GM12878 (cell line): ENCODE measurements at regions not wholly inside any gene's neighbourhood (a gene's known extent, or its start where the extent isn't known, plus 50 kb on each side); places are given as distances from the start of the nearest gene placed in this dataset.

ENCODE experiments used
- ATAC-seq: fragments of 200-7000 bp; cut with Tn5 transposase; 3 replicates; pipeline ENCODE4 v1.9.1; 2020; ENCODE audit warnings: mild to moderate bottlenecking, moderate library complexity
- BruUV-seq: library from RNA; stranded (reverse); fragments of 400-500 nt; replicated peaks from 2 replicates; lab custom pipeline; 2021; lab: Mats Ljungman, UMichigan
- CTCF ChIA-PET: fragments of 300-600 bp; sonication (Branson Sonifier 250); formaldehyde crosslinking; extraction: SDS; loops from one replicate; lab custom pipeline; 2021; ENCODE audit warnings: inconsistent platforms; lab: Yijun Ruan, JAX
- POLR2A ChIA-PET: fragments of 350-600 bp; formaldehyde crosslinking; extraction: SDS; loops from one replicate; lab custom pipeline; 2021; ENCODE audit warnings: inconsistent platforms; lab: Charles Lee
- RAD21 ChIA-PET: fragments of 300-600 bp; sonication (Branson Sonifier 250); formaldehyde crosslinking; loops from one replicate; lab custom pipeline; 2023; ENCODE audit warnings: antibody characterized with exemption; ENCODE audit not compliant: unreplicated experiment; lab: Charles Lee
- SMC1A ChIA-PET: fragments of 300-600 bp; sonication (Branson Sonifier 250); formaldehyde crosslinking; loops from one replicate; lab custom pipeline; 2023; ENCODE audit not compliant: unreplicated experiment, uncharacterized antibody; lab: Charles Lee
- DNase-seq: peaks from one replicate; pipeline ENCODE4 v3.0.0-alpha.2; 2011; ENCODE audit warnings: low read depth, low spot score
- FAIRE-seq: peaks from 3 replicates; lab custom pipeline; 2011; peaks lifted over from hg19 to GRCh38; lab: Jason Lieb, UNC
- H2AFZ ChIP-seq: 2 replicates; pipeline ENCODE4 v1.6.0; 2011; ENCODE audit warnings: low read depth, low read length, control low read depth; ENCODE audit not compliant: control insufficient read depth
- H3K27ac ChIP-seq: 2 replicates; pipeline ENCODE4 v1.5.1; 2011; ENCODE audit warnings: control low read depth; ENCODE audit not compliant: control insufficient read depth, insufficient read depth
- H3K27me3 ChIP-seq, 2 experiments: replicated peaks in 1 of 2; 2 replicates each; pipeline versions ENCODE4 v1.6.0 to v1.6.1; 2011; ENCODE audit warnings: low read length in 1 of 2; ENCODE audit not compliant: control insufficient read depth in 2 of 2, insufficient read depth in 2 of 2
- H3K36me3 ChIP-seq, 2 experiments: 2 replicates each; pipeline ENCODE4 v1.5.1; 2011; ENCODE audit warnings: low read length in 1 of 2; ENCODE audit not compliant: control insufficient read depth in 2 of 2, insufficient read depth in 2 of 2
- H3K4me1 ChIP-seq: 2 replicates; pipeline ENCODE4 v1.6.1; 2011; ENCODE audit warnings: mild to moderate bottlenecking, low read length, moderate library complexity, mixed read lengths; ENCODE audit not compliant: control insufficient read depth, insufficient read depth
- H3K4me2 ChIP-seq: 2 replicates; pipeline ENCODE4 v1.6.0; 2011; ENCODE audit warnings: control low read depth; ENCODE audit not compliant: control insufficient read depth, insufficient read depth
- H3K4me3 ChIP-seq: fragments of 200-600 bp; sonication (generic); 2 replicates; pipeline ENCODE4 v1.5.1; 2016
- H3K79me2 ChIP-seq: 2 replicates; pipeline ENCODE4 v1.6.0; 2011; ENCODE audit warnings: low read length; ENCODE audit not compliant: control insufficient read depth, insufficient read depth
- H3K9ac ChIP-seq: 2 replicates; pipeline ENCODE4 v1.8.0; 2011; ENCODE audit warnings: low read length, control low read depth, mixed read lengths; ENCODE audit not compliant: control insufficient read depth, insufficient read depth
- H3K9me3 ChIP-seq: replicated peaks from 3 replicates; pipeline ENCODE4 v1.5.1; 2011; ENCODE audit warnings: mild to moderate bottlenecking, low read length; ENCODE audit not compliant: control insufficient read depth, insufficient read depth
- H4K20me1 ChIP-seq: 2 replicates; pipeline ENCODE4 v1.6.0; 2011; ENCODE audit not compliant: control insufficient read depth, insufficient read depth
- BRCA1 ChIP-seq: IDR thresholded peaks from 2 replicates; pipeline ENCODE4 v1.6.1; 2011; ENCODE audit warnings: low read depth, low read length, improper control_type of control experiment
- CBX5 ChIP-seq: sonication (generic); IDR thresholded peaks from 2 replicates; pipeline ENCODE4 v1.6.1; 2016; ENCODE audit warnings: low read depth, moderate library complexity, mild to moderate bottlenecking, inconsistent platforms
- JUNB ChIP-seq: IDR thresholded peaks from 2 replicates; pipeline ENCODE4 v1.6.1; 2016; ENCODE audit warnings: antibody characterized with exemption, mild to moderate bottlenecking
- SMAD1 ChIP-seq: fragments of 450-650 bp; IDR thresholded peaks from 2 replicates; pipeline ENCODE4 v1.6.1; 2018; ENCODE audit warnings: mild to moderate bottlenecking, low read depth; ENCODE audit not compliant: partially characterized antibody
- STAT3 ChIP-seq: IDR thresholded peaks from 2 replicates; pipeline ENCODE4 v1.6.1; 2011; ENCODE audit warnings: low read depth, low read length, improper control_type of control experiment
- USF2 ChIP-seq: IDR thresholded peaks from 2 replicates; pipeline ENCODE4 v1.6.1; 2011; ENCODE audit warnings: low read depth, low read length, improper control_type of control experiment, borderline replicate concordance
- WGBS: methylation state at CpG from one replicate; pipeline ENCODE4 v1.1.6; 2016; ENCODE audit warnings: low lambda C conversion rate; ENCODE audit not compliant: insufficient replicate concordance, insufficient coverage; ENCODE audit errors: missing lambda C conversion rate; 5-methylcytosine and 5-hydroxymethylcytosine counted together
- in situ Hi-C: fragments of 300-500 bp; cut with MboI; formaldehyde crosslinking; loops from 9 replicates; pipeline ENCODE4 v1.14.3; 2018; ENCODE audit warnings: mixed read lengths
- intact Hi-C: fragments of 100-400 bp; cut with micrococcal nuclease; formaldehyde crosslinking; loops from one replicate; pipeline ENCODE4 v1.14.2; 2022; ENCODE audit not compliant: unreplicated experiment
- TF ChIP-seq, protein P1 (sequence below): IDR thresholded peaks from 2 replicates; pipeline ENCODE4 v1.6.1; 2011; ENCODE audit warnings: borderline replicate concordance, low read depth, mild to moderate bottlenecking, moderate library complexity, mixed read lengths, low read length; ENCODE audit not compliant: insufficient read depth; ENCODE audit errors: extremely low read length

DNA sequence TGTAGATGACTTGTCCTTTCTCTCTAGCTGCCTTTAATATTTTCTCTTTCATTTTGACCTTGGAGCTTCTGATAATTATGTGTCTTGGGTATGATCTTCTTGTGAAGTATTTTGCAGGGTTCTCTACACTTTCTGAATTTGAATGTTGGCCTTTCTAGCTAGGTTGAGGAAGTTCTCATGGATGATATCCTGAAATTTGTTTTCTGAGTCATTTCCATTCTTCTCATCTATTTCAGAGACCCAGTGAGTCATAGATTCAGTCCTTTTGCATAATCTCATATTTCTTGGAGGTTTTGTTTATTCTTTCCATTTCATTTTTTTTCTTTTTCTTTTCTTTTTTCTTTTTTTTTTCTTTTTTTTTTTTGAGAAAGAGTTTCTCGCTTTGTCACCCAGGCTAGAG, 585.7 kb upstream of the PABPC4L start:
- FAIRE-seq (no peak), ATAC-seq (no peak), DNase-seq (no peak)
- Histone ChIP-seq H3K4me3 (no peak overlapping the region), H3K27me3 (no peaks in the 10 kb centered on the region), H3K36me3 (no peaks in the 10 kb centered on the region), H3K9me3 (no peaks in the 10 kb centered on the region; the same call in 2 of the 3 replicates), H3K4me2 (no peak overlapping the region), H4K20me1 (no peaks in the 10 kb centered on the region), H3K79me2 (no peaks in the 10 kb centered on the region), H3K9ac (no peak overlapping the region), H3K4me1 (no peaks in the 10 kb centered on the region), H2AFZ (no peak overlapping the region), H3K27ac (no peak overlapping the region)
- ChIA-PET CTCF (no interaction called here), SMC1A (no interaction called here), POLR2A (no interaction called here), RAD21 (no interaction called here)
- no CpG with 5 or more reads among the region's 1 CpG for WGBS
- in situ Hi-C loops (no loop called here), intact Hi-C loops (no loop called here)
- TF ChIP-seq CBX5 (no peak), JUNB (no peak), SMAD1 (no peak), BRCA1 (no peak), USF2 (no peak), STAT3 (no peak)
- TF ChIP-seq, protein P1, sequence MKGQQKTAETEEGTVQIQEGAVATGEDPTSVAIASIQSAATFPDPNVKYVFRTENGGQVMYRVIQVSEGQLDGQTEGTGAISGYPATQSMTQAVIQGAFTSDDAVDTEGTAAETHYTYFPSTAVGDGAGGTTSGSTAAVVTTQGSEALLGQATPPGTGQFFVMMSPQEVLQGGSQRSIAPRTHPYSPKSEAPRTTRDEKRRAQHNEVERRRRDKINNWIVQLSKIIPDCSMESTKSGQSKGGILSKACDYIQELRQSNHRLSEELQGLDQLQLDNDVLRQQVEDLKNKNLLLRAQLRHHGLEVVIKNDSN: no peak
- BruUV-seq: no TSS peak
